ENCODE measurements at regions not wholly inside any gene's neighbourhood (a gene's known extent, or its start where the extent isn't known, plus 50 kb on each side); places are given as distances from the start of the nearest gene placed in this dataset.

DNA sequence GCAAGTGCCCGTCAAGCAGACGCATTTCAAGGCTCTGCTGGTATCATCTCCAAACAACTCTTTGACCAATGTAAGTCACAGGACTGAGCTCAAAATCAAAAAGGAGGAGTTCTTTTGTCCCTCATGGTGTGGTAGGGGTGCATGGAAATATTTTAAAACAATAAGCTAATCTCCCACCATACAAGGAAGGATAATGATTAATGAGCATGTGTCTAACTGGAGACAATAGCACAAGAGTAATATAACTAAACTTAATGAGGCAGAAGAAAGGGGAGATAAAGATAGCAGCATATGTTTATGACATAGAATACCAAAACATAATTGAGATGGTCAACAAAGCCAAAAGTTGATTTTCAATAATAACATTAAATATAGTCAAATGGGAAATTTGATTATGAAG lies 668.0 kb upstream of the ZP4 start:
- DNase-seq (ENCODE audit: low read depth) = no peak

DNA sequence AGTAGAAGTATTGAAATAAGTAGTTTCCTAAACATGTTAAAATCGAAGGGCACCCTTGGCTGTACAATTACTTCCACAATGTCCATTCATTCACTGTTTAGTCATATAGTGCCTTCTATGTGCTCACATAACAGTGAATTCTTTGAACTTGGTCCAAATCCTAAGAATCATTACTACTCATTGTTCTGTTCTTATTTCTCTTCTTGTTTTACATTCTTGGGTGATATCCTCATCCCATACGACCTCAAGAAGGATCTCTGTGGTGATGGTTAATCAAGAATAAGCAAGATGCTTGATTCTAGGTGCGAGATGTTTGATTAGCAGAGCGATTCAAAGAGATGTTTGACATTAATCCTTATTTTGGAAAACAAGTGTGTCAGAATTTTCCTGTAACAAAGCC lies 667.4 kb upstream of the ZP4 start:
- peak; percentile 74 for DNase-seq (ENCODE audit: low read depth)

DNA sequence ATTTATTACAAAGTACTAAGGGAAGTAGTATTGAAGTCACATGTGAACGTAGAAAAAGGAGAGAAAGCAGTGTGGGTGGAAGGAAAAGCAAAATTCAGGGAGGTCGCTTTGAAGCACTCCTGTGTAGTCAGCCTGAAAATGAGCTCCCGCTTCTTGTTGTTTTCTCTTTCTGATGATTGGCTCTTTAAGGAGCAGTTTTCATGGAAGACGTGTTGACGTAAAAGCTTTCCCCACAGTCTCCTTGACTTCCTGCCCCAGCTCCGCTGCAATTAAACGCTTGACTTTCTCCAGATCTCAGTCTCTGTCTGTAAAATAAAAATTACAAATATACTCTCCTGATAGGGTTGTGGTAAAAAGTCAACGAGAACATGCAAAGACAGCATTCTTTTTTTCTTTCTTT lies 661.5 kb upstream of the ZP4 start:
- peak; percentile 52 for DNase-seq (ENCODE audit: low read depth)

DNA sequence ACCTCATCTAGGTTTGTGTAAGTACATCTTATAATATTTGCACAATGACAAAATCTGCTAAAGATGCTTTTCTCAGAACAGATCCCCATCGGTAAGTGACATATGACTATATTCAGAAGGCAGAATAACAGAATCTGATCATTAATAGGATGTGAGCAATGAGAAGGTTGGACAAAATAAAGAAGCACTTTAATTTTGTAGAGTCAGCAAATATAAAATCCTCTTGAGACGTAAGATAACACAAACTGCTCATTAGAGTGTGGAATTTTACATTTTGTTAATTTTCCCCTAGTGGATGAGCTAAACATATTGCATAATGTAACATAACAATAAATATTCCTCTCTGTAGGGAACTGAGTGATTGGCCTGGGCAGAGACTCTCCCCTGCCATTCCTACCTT lies 658.4 kb upstream of the ZP4 start:
- DNase-seq (ENCODE audit: low read depth) = no peak

DNA sequence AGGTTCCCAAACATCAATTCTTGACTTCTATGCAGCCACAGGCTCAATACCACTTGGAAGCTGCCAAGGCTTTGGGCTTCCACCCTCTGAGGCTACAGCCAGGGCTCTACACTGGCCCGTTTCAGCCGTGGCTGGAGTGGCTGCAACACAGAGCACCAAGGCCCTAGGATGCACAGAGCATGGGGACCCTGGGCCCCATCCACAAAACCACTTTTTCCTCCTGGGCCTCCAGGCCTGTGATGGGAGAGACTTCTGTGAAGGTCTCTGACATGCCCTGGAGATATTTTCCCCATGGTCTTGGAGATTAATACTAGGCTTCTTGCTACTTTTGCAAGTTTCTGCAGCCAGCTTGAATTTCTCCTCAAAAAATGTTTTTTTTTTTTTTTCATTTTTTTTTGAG lies 655.4 kb upstream of the ZP4 start:
- no peak for DNase-seq (ENCODE audit: low read depth)

DNA sequence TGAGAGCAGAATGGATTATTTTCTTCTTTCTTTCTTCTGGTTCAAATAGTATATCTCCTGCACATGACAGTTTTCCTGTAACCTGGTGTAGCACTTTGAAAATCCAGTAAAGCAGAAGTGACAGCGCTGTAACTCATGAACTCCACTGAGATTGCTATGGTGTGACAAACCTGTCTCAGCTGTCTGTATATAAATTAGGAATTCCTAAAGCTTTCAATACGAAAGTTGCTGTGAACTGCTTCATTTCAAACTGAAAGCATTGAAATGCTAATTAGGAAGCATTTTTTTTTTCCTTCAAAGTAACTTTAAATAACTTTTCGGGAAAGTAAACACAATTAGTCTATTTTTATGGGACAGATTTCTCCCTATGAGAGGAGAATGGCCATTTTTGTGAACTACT lies 646.9 kb upstream of the ZP4 start:
- no peak for DNase-seq (ENCODE audit: low read depth)

DNA sequence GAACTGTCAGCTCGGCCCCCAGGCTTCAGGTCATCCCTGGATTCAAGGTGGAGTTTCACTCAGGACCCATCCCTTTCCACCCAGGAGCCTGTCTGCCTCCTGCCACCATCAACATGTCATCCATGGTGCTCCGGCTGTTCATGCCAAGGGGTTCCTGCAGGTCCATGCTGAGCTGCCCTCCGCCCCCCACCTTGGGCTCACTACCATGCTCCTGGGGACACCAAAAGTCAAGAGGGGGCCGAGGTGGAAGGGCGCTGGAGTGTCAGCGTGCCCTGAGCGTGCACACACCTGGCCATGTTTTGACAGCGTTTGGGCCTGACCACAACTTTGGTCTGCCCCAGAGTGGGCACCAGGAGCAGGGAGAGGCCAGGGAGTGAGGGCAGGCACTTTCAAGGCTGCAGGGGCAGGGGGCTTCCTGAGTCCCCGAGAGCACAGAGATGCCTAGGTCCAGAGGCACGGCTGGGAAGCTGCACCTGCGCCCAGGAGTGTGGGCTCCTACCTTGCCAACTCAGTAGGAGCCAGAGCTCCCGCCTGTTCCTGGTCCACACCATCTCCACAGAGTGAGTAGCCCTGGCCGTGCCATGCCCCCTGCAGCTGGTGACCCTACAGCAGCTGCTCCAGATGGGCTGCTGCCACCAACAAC lies 639.6 kb upstream of the ZP4 start:
- DNase-seq (ENCODE audit: low read depth) = no peak

- DNase-seq (ENCODE audit: low read depth) = no peak
Measured at GRCh38 chr1:238517711-238518110, 627.0 kb upstream of the ZP4 start.

DNA sequence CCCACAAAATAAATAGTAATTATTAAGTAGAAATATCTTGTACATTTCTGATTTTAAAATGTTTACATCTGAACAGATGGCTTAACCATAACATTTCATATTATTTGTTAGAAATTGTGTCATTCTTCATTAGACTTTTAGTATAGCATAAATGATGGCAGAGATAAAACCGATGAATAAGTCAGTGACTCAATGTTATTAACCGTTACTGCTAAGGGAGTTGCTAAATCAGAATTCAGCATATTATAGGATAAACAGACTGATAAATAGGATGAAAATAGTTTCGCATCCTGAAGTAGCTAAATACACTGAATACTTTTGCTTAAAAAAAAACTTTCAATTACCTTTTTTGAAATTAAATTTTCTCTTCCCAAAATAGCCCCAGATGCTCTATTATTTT lies 610.6 kb upstream of the ZP4 start:
- no peak for DNase-seq (ENCODE audit: low read depth)

DNA sequence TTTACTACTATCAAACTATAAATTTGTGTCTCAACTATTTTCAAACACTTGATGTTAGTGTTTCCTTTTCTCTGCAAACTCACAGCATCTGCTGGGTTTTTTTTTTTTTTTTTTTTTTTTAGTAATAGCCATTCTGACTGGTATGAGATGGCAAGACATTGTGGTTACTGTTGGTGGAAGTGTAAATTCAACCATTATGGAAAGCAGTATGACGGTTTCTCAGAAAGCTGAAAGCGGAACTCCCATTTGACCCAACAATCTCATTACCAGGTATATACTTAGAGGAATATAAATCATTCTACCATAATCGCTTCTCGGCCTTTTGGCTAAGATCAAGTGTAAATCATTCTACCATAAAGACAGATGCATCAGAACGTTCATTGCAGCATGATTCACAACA lies 608.3 kb upstream of the ZP4 start:
- DNase-seq (ENCODE audit: low read depth) = no peak

DNA sequence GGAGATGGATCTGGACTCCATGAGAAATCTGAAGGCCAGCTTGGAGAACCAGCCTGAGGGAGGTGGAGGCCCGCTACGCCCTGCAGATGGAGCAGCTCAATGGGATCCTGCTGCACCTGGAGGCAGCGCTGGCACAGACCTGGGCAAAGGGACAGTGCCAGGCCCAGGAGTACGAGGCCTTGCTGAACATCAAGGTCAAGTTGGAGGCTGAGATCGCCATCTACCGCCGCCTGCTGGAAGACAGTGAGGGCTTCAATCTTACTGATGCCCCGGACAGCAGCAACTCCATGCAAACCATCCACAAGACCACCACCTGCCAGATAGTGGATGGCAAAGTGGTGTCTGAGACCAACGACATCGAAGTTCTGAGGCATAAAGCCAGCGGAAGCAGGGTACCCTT lies 601.5 kb upstream of the ZP4 start:
- no peak for DNase-seq (ENCODE audit: low read depth)

DNA sequence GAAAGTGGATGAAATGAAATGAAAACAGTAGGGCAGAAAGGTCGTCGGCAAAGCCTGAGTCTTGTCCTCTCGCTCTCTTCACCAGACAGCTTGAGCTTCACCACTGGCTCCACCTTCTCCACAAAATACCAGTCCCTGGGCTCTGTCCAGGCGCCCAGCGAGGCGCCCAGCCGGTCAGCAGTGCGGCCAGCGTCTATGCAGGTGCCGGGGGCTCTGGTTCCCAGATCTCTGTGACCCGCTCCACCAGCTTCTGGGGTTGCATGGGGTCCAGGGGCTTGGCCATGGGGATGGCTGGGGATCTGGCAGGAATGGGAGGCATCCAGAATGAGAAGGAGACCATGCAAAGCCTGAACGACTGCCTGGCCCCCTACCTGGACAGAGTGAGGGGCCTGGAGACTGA lies 600.5 kb upstream of the ZP4 start:
- no peak for DNase-seq (ENCODE audit: low read depth)

DNA sequence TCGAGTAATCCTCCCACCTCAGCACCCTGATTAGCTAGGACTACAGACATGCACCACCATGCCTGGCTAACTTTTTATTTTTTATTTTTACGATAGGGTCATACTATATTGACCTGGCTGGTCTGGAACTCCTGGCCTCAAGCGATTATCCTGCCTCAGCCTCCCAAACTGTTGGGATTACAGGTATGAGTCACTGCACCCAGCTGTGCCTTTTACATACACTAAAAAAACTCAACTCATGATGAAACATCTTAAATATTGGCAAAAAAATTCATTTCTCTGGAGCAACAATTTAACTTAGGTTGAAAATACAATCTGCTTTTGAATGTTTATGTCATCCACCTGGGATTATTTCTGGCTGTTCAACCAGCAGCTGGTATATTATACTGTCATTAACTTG lies 598.3 kb upstream of the ZP4 start:
- DNase-seq (ENCODE audit: low read depth) = no peak

DNA sequence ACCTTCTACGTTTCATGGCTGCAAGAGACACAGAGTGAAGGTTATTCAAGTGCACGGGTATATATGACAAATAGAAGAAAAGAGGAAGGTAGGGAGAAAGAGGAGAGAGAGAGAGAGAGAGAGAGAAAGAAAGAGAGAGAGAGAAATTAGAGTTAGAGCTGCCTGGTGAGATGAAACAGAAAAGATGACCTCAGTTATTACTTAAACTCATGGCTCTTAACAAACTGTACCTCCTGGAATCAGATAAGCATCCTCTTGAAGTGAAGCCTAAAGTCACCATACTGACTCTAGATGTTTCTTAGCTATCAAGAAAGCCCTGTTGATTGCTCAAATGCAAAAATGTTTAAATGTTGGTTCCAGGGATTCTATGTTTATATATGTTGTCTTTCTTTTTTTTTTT lies 597.7 kb upstream of the ZP4 start:
- no peak for DNase-seq (ENCODE audit: low read depth)

GRCh38 chr1:238487931-238488330 lies 597.2 kb upstream of the ZP4 start:
- DNase-seq (ENCODE audit: low read depth) = no peak

DNA sequence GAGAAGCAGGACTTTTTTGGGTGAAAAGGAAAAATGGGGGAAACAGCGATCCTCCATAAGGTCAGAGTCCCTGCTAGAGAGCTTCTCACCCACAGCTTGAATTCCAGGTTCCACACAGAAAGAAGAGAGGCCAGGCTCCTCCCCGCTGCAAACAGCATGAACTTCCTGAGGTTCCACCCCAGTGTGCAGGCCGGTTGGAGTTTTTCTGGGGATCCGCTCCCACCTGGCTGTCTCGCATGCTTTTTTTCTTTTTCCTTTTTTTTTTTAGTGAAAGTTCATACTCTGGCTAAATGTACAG lies 595.1 kb upstream of the ZP4 start:
- peak; percentile 50 for DNase-seq (ENCODE audit: low read depth)

- peak; percentile 75 for DNase-seq (ENCODE audit: low read depth)
Measured at GRCh38 chr1:238485057-238485911, 594.6 kb upstream of the ZP4 start.

DNA sequence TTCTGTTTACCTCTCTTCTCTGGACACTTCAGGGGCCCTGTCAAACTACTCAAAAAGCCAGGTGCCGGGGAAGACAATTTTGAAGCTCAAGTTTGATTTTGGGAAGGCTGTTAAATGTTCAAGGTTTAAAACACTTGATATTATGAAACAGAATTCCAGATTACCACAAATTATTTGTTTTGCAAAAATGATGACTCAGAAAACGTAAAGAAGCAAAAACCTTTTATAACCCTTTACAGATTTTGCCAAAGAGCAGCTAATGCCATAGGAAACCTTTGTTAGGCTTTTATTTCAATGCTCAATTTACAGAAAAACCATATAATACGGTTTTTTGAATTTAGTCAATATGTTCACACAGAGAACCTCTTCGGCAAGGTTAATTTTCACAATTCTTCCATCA lies 593.4 kb upstream of the ZP4 start:
- DNase-seq (ENCODE audit: low read depth) = no peak

- DNase-seq (ENCODE audit: low read depth) = no peak
Measured at GRCh38 chr1:238476841-238477240, 586.1 kb upstream of the ZP4 start.

- no peak for DNase-seq (ENCODE audit: low read depth)
Measured at GRCh38 chr1:238475712-238476111, 585.0 kb upstream of the ZP4 start.

DNA sequence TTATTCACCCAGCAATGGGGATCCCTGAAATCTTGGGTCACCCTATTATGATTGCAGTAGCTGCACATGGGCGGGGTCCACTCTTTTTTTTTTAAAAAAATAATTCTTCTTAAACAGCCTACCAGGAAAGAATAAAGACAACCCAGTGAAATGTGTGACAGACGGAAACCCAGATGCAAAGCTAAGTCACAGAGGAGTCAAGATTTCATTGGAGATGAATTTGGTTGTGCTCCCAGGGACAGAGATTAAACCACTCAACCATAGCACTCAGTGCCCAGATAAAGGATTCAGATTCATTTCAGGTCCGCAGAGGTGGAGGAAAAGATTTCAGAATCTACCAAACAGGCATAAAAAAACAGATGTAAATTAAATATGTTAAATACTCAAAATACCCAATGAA lies 583.5 kb upstream of the ZP4 start:
- no peak for DNase-seq (ENCODE audit: low read depth)

- peak; percentile 72 for DNase-seq (ENCODE audit: low read depth)
Measured at GRCh38 chr1:238469146-238469631, 578.5 kb upstream of the ZP4 start.

DNA sequence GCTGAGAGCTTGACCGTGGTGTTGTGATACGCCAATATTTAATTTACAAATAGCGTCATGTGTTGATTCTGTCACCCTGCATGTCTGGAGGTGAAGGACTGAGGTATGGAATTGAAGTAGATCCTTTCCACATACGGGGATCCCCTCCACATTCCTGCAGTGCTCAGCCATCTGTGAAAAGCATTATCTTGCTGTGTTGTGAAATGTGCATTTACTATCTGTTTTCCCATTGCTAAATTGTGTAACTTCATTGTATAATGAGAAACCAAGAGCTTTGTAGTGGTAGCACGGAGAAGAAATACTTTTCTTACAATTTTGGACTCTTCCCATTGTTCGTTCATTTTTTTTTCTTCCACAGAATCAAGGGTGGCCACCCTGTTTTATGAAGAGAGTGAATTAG lies 577.3 kb upstream of the ZP4 start:
- no peak for DNase-seq (ENCODE audit: low read depth)

GRCh38 chr1:238466459-238466858 lies 575.7 kb upstream of the ZP4 start:
- DNase-seq (ENCODE audit: low read depth) = peak; percentile 51
